Motor neuron (in vitro differentiated cells): ENCODE measurements at regions not wholly inside any gene's neighbourhood (a gene's known extent, or its start where the extent isn't known, plus 50 kb on each side); places are given as distances from the start of the nearest gene placed in this dataset.

Experiments
- ATAC-seq, 8 experiments: fragments of 200-7000 bp; cut with Tn5 transposase; replicated peaks in 6 of 8; 2 replicates each; pipeline ENCODE4 v1.8.0; 2021; ENCODE audit warnings: mild to moderate bottlenecking in 8 of 8, moderate library complexity in 8 of 8
- H3K27ac ChIP-seq, 2 donors: fragments of 250-450 bp; sonication (Bioruptor Pico); 2 replicates each; pipeline ENCODE4 v1.9.0; 2021; ENCODE audit warnings: antibody characterized with exemption in 2 of 2, mild to moderate bottlenecking in 2 of 2, moderate library complexity in 1 of 2
- H3K4me1 ChIP-seq, 2 donors: fragments of 250-450 bp; sonication (Bioruptor Pico); replicated peaks in 1 of 2; 2 replicates each; pipeline ENCODE4 v1.6.1; 2021; ENCODE audit warnings: antibody characterized with exemption in 2 of 2, mild to moderate bottlenecking in 2 of 2, moderate library complexity in 1 of 2
- H3K4me3 ChIP-seq, 5 donors: fragments of 250-450 bp; sonication (Bioruptor Pico); 2 replicates each; pipeline ENCODE4 v1.9.0; 2021; ENCODE audit warnings: antibody characterized with exemption in 5 of 5, mild to moderate bottlenecking in 5 of 5, moderate library complexity in 4 of 5
- WGBS, 10 experiments: fragments of 450-650 bp; shearing (Covaris generic); methylation state at CpG; one replicate each; pipeline ENCODE4 v1.0.0; 2022; 5-methylcytosine and 5-hydroxymethylcytosine counted together
- in situ Hi-C, 9 experiments: fragments of 400-800 bp; cut with MboI; loops; one replicate each; pipeline ENCODE4 v1.15.0; 2021; ENCODE audit warnings: low sequenced_read_pairs in 9 of 9, low pct_unique_long_range_greater_than_20kb in 2 of 9; ENCODE audit not compliant: unreplicated experiment in 9 of 9

DNA sequence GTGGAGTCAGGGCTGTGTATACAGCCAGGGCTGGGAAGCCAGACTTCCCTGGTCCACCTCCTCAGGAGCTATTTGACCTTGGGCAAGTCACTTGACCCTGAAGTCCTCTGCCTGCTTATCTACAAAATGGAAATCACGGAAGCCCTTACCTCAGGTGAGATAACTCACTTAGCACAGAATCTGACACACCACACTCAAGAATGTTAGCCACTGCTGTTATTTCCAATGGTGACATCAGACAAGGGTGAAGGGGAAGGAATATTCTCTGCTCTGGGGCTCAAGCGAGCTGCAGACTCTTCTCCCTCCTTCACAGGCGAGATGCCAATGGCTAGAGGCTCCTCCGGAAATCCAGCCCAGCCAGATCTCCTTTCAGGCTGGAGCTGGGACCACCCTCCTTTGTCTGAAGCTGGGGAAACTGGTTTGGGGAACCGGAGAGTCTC is 189.6 kb downstream of the HAUS1 start:
- Histone ChIP-seq H3K4me1 (peaks cover 0 to 19% of the 10 kb centered on the region in 2 donors), H3K4me3 (no peak overlapping the region), H3K27ac (no peak overlapping the region)
- WGBS, 10 experiments = 82 to 100% (median 100%) methylated on average over 1 to 2 of the region's 5 CpGs; no CpG with 5 or more reads in 7 of the 10 experiments
- peak in 5 of 8 experiments; percentile 11 to 85 (median 79) for ATAC-seq
- in situ Hi-C loops = loop anchor here (25.0 kb wide), 4 partner anchors 144 to 369 kb away; partner anchors contain the start of gene LOXHD1 (in 8 of the 9)

DNA sequence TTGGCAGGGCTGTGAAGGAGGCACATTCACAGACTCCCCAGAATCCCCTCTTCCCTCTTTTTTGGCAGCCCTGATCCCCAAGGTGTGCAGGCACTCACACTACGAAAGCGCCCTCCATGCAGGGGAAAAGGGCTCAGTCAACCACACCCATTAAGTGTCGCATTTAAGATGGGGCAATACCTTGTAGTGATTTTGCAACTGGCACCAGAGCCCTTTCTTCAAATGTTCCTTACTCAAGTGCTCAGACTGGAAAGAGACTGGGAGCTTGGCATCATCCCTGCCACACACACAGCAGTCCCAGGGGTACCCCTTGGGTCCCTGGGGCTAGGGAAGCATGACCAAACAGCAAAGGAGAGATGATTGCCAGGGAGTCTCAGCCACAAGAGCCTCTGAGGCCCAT is 190.1 kb downstream of the HAUS1 start:
- in situ Hi-C loops = loop anchor here (25.0 kb wide), 4 partner anchors 143 to 368 kb away; partner anchors contain the start of gene LOXHD1 (in 8 of the 9)
- ATAC-seq = no peak
- no peak overlapping the region for H3K27ac ChIP-seq
- WGBS, 10 experiments = 80% methylated on average over 2 of the region's 3 CpGs; no CpG with 5 or more reads in 9 of the 10 experiments
- H3K4me3 ChIP-seq = no peak overlapping the region
- peaks cover 0 to 19% of the 10 kb centered on the region in 2 donors for H3K4me1 ChIP-seq

DNA sequence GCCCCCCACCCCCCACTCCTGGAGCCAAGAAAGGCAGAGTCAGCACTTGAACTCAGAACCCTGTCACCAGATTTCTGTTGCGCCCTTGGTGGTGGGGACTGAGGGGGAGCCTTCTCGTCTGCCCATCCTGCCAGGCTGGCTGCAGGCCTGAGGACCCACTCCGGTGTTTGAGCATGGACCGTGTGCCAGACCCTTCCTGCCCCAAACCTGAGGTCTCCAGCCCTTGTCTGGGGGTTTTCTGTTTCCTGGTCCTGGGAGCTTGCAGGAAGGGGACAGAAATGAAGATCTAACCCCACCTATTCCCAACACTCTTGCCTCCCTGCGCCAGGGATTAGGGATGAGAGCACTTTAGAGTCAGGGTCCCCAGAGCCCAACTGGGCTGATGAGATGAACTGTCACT is 190.6 kb downstream of the HAUS1 start:
- in situ Hi-C loops = loop anchor here (25.0 kb wide), 4 partner anchors 143 to 368 kb away; partner anchors contain the start of gene LOXHD1 (in 8 of the 9)
- WGBS, 10 experiments = 80 to 100% methylated on average over 1 of the region's 5 CpGs; no CpG with 5 or more reads in 8 of the 10 experiments
- Histone ChIP-seq H3K27ac (no peak overlapping the region), H3K4me1 (peaks cover 0 to 19% of the 10 kb centered on the region in 2 donors), H3K4me3 (no peak overlapping the region)
- ATAC-seq = no peak

DNA sequence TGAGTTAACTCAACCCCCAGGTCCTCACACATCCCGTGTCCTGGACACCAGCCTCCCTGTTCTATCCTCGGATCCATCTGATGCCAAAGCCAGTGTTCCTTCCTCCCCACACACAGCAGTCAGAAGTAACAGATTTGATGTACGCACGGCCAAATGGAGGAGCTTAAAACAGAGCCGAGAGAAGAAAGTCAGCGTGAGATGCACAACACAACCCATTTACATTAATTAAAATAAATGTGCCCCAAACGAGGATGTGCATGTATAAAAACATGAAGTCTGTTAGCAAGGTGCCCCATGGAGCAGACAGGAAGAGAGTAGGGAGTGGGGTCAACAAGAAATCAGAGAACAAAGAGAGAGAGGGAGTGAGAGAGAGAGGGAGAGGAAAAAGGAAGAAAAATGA is 191.2 kb downstream of the HAUS1 start:
- no peak overlapping the region for H3K4me3 ChIP-seq
- WGBS, 10 experiments = 5 to 85% (median 51%) methylated on average over 2 to 7 of the region's 7 CpGs
- H3K27ac ChIP-seq = no peak overlapping the region
- peak in 2 of 8 experiments; percentile 19 to 52 for ATAC-seq
- in situ Hi-C loops = loop anchor here (25.0 kb wide), 4 partner anchors 142 to 367 kb away; partner anchors contain the start of gene LOXHD1 (in 8 of the 9)
- H3K4me1 ChIP-seq = peaks cover 0 to 19% of the 10 kb centered on the region in 2 donors

DNA sequence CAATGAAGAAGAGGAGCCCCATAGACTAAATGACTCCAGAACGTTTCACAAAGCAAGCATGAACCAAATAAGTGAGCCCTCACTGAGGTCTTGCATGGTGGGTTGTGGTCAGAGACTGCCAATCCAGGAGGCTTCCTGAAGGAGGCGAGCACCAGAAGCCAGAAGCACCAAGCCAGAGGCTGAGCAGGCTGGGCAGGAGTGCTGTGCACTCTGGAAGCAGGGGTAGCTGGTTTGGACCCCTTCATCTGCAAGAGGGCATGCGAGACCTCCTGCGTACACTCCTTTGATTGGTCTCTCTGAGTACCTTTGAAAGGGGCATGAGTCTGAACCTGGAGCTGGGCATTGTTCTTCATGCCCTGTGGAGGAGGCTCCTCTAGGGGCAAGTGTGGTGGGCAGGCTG is 192.5 kb downstream of the HAUS1 start:
- no peak overlapping the region for H3K4me3 ChIP-seq
- in situ Hi-C loops = loop anchor here (25.0 kb wide), 4 partner anchors 141 to 366 kb away; partner anchors contain the start of gene LOXHD1 (in 8 of the 9)
- ATAC-seq = no peak
- WGBS, 10 experiments = 0 to 81% (median 33%) methylated on average over 1 to 4 of the region's 4 CpGs; no CpG with 5 or more reads in 6 of the 10 experiments
- H3K4me1 ChIP-seq = peaks cover 0 to 19% of the 10 kb centered on the region in 2 donors
- H3K27ac ChIP-seq = no peak overlapping the region

DNA sequence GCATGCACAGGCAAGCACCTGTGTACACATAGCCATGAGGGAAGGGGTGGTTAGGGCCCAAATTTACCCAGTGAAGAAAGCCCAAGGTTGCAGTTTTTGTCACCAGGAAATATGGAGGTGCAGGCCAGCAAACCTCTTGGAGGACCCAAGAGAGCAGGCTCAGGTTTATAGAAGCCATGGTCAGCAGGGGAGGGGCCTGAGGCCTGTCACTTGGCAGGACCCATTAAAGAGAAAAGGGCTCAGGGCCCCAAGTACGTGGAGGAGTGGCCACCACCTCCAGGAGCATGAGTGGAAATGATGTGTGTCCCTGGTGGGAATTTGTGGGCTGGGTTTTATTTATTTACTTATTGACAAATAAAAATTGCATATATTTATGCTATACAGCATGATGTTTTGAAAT is 192.9 kb downstream of the HAUS1 start:
- no peak for ATAC-seq
- WGBS, 10 experiments = 0 to 71% (median 47%) methylated on average over 1 of the region's 1 CpG; no CpG with 5 or more reads in 6 of the 10 experiments
- in situ Hi-C loops = loop anchor here (25.0 kb wide), 4 partner anchors 140 to 365 kb away; partner anchors contain the start of gene LOXHD1 (in 8 of the 9)
- Histone ChIP-seq H3K4me1 (peaks cover 0 to 19% of the 10 kb centered on the region in 2 donors), H3K27ac (no peak overlapping the region), H3K4me3 (no peak overlapping the region)

DNA sequence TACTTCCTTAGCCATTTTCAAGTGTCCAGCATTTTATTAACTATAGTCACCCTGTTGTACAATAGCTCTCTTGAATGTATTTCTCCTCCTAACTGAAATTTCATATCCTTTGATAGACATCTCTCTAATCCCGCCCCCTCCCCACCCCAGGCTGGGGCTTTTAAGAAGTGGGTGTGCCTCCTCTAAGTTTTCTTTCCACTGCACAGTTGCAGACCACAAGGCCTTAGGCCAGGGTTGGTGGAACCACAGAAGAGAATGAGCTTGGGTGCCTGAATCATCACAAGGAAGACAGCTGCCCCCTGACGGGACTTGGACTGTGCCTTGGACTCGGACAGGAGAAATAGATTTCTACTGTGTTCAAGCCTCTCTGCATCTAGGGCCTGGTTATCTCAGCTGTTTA is 193.4 kb downstream of the HAUS1 start:
- peaks cover 0 to 19% of the 10 kb centered on the region in 2 donors for H3K4me1 ChIP-seq
- WGBS, 10 experiments = 60 to 100% (median 92%) methylated on average over 1 to 2 of the region's 3 CpGs; no CpG with 5 or more reads in 6 of the 10 experiments
- H3K27ac ChIP-seq = no peak overlapping the region
- peak in 3 of 8 experiments; percentile 89 to 98 (median 90) for ATAC-seq
- no peak overlapping the region for H3K4me3 ChIP-seq
- in situ Hi-C loops = loop anchor here (25.0 kb wide), 4 partner anchors 140 to 365 kb away; partner anchors contain the start of gene LOXHD1 (in 8 of the 9)

DNA sequence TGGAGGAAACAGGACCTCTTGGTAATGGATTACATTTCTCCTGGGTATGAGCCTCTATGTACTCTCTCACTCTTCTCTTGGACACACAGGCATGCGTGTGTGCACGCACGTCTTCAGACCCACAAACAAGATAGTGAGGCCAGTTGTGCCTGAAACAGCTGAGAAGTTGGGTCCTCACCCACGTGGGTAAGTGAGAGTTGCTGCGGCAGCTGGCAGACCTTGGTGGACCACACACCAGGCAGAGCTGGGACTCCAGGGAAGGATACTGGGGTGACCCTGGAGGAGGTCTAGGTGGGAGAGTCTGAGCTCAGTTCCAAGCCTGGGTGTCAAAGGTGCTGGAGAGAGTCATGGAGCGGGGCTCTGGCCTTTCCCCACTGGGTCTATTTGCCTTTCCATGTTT is 194.3 kb downstream of the HAUS1 start:
- peaks cover 0 to 14% of the 10 kb centered on the region in 2 donors for H3K4me1 ChIP-seq
- no peak overlapping the region for H3K27ac ChIP-seq
- no peak overlapping the region for H3K4me3 ChIP-seq
- no peak for ATAC-seq
- in situ Hi-C loops = loop anchor here (25.0 kb wide), 4 partner anchors 139 to 364 kb away; partner anchors contain the start of gene LOXHD1 (in 8 of the 9)
- WGBS, 10 experiments = 44 to 100% (median 100%) methylated on average over 1 to 3 of the region's 6 CpGs; no CpG with 5 or more reads in 5 of the 10 experiments

DNA sequence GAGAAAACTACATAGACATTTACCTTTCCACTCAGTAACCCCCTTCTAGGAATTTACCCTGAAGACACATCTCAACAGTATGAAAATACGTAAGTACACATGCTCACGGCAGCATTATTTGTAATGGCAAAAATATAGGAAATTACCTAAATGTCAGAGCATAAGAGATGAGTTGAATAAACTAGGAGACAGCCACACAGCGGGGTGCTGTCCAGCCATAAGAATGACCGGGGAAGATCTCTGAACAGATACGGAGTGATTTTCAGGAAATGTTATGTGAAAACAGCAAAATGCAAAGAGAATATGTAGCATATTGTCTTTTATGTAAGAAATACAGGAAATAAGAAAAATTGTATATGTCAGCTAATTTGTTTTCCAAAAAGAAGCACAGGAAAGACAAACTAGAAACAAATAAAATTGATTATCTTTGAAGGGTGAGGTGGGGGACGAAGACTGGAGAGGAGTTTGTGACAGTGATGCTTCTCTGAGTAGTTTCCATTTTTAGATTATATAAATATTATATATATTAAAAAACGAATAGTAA is 195.4 kb downstream of the HAUS1 start:
- H3K4me3 ChIP-seq = no peak overlapping the region
- H3K4me1 ChIP-seq = peaks cover 0 to 9% of the 10 kb centered on the region in 2 donors
- in situ Hi-C loops = loop anchor here (25.0 kb wide), 4 partner anchors 138 to 363 kb away; partner anchors contain the start of gene LOXHD1 (in 8 of the 9)
- H3K27ac ChIP-seq = no peak overlapping the region
- WGBS, 10 experiments = 17 to 93% (median 77%) methylated on average over 4 to 7 of the region's 7 CpGs
- no peak for ATAC-seq

DNA sequence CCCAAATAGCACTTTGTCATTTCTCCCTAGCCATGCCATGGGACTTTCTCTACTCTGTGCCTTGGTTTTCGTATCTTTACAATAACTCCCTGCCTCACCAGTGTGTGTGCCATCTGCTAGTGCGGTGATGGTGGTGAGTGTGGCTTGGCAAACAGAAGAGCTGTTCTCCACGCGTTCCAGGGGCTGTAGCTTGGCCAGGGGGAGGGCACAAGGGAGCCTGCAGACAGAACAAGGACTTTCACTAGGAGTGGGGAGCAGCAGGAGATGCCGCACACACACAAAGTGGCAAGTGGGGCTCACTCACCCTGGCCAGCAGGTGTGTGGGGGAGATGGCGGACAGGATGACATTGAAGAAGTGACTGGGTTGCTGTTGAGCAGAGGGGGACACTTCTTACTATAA is 196.9 kb downstream of the HAUS1 start:
- ATAC-seq = no peak
- H3K4me3 ChIP-seq = no peak overlapping the region
- H3K27ac ChIP-seq = no peak overlapping the region
- WGBS, 10 experiments = 0 to 100% (median 82%) methylated on average over 1 to 6 of the region's 6 CpGs; no CpG with 5 or more reads in 4 of the 10 experiments
- in situ Hi-C loops = no loop called here
- H3K4me1 ChIP-seq = peaks cover 0 to 4% of the 10 kb centered on the region in 2 donors

DNA sequence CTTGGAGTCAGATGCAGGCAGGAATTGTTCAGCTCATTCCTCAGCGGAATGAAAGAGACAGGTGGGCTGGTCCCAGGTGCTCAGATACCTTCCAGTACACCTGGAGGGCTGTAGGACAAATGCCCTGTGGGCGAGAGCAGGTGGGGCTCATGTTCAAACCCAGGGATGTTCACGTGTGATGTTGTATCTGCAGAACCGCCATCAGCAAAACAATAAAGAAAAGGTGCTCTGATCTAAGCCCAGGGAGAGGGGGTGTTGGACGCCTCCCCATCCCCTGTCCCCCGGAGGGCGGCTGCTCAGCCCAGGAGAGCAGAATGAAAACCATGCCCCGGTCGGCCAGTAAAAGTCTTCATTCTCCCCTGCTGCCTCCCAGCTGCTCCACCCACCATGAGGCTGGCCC is 197.4 kb downstream of the HAUS1 start:
- H3K4me3 ChIP-seq = no peak overlapping the region
- in situ Hi-C loops = no loop called here
- WGBS, 10 experiments = 0 to 100% (median 79%) methylated on average over 1 to 4 of the region's 9 CpGs; no CpG with 5 or more reads in 3 of the 10 experiments
- H3K27ac ChIP-seq = no peak overlapping the region
- no peak for ATAC-seq
- peaks cover 0 to 4% of the 10 kb centered on the region in 2 donors for H3K4me1 ChIP-seq

DNA sequence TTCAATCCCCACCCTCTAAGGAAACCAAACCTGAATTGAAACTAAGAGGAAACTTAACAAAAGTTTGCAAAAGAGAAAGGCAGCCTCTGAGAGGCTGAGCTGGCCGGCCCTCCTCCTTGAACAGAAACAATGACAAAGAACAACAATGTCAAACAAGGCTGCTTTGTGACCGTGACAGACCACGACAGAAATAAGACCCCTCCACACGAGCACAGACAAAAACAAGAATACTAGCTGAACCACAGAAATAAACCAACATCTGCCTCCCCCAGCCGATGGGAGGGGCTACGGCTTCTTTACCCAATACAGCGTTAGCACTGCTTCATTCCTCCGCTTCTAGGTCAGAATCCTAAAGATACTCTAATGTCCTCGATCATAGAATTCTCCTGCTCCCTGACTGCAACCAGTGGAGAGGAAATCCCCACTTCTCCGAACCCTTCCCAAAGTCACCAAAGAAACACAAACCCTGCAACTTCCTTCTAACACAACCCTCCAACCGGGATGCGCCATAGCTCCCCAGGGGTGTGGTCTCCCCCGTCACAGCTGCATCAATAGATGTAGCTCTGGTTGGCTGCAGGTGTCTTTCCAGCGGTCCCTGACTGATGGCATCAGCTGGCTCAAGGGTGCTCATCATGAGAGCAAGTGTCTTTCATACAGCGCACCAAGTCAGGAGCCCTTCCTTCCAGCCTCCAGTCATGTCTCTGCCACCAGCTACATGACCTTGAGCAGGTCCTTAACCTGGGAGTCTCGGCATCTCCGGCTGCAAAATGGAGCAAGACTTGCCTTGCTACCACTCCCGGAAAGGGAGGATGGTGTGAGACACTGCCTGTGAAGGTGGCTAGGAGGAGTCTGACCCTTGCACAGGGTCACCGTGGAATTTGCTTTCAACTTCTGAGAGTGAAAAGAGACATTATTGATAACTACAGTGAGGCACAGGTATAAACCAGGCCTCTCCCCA is 198.6 kb downstream of the HAUS1 start:
- Histone ChIP-seq H3K27ac (no peak overlapping the region), H3K4me1 (peaks cover 0 to 4% of the 10 kb centered on the region in 2 donors), H3K4me3 (no peak overlapping the region)
- in situ Hi-C loops = no loop called here
- peak in 5 of 8 experiments; percentile 25 to 84 (median 68) for ATAC-seq
- 15 to 100% (median 50%) methylated on average over 1 to 15 of the region's 19 CpGs for WGBS, 10 experiments
